ENCODE measurements at regions not wholly inside any gene's neighbourhood (a gene's known extent, or its start where the extent isn't known, plus 50 kb on each side); places are given as distances from the start of the nearest gene placed in this dataset.
"Not testable (repeated sequence)": the region's sequence is repeated elsewhere in the genome, so short reads cannot be mapped to it uniquely, and the experiment has no call there.

DNA sequence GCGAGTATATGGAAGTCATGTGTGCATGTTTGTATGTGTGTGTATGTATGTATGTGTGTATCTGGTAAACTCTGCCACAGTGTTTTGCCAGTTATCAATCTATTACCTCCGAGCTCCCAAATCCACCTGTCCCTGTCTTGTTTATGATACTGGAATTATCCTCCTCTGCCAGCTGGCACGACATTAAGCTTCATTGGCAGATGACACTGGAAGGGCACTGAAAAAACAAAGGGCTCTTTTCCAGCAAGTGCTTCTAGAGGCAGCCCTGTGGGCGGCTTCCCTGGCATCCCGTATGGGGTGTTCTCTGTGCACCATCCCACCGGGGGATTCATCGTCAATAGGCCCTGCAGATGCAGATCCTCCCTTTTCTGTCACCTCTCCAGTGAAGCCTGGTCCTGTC is 221.5 kb downstream of the MSX2 start:
- in situ Hi-C loops (cut with HindIII; ENCODE audit: low pct_unique_long_range_greater_than_20kb, low sequenced_read_pairs): no loop called here
- no peak for DNase-seq (ENCODE audit: low read depth, low spot score)

DNA sequence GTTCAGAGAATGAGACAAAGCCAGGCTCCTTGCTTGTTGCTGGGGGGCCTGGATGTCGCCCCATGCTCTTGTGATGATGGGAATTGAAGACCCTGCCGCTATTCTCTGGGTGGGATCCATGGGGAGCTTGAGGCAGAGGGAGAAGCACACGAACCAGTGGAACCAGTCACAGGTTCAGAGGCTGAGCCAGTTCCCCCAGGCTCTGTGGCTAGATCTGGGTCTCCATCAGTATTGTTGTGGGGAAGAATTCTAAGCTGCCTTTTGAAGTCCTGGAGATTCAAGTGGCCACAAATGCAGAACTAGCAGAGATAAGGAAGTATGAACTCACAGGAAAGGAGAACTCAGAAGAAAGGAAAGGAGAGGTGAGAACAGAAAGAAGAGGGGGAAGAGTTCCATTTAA is 219.4 kb downstream of the MSX2 start:
- no peak for DNase-seq (ENCODE audit: low read depth, low spot score)
- in situ Hi-C loops (cut with HindIII; ENCODE audit: low pct_unique_long_range_greater_than_20kb, low sequenced_read_pairs): no loop called here

GRCh38 chr5:174943002-174943401 is 218.6 kb downstream of the MSX2 start:
- in situ Hi-C loops (cut with HindIII; ENCODE audit: low pct_unique_long_range_greater_than_20kb, low sequenced_read_pairs); DNase-seq (ENCODE audit: low read depth, low spot score): not testable (repeated sequence)

DNA sequence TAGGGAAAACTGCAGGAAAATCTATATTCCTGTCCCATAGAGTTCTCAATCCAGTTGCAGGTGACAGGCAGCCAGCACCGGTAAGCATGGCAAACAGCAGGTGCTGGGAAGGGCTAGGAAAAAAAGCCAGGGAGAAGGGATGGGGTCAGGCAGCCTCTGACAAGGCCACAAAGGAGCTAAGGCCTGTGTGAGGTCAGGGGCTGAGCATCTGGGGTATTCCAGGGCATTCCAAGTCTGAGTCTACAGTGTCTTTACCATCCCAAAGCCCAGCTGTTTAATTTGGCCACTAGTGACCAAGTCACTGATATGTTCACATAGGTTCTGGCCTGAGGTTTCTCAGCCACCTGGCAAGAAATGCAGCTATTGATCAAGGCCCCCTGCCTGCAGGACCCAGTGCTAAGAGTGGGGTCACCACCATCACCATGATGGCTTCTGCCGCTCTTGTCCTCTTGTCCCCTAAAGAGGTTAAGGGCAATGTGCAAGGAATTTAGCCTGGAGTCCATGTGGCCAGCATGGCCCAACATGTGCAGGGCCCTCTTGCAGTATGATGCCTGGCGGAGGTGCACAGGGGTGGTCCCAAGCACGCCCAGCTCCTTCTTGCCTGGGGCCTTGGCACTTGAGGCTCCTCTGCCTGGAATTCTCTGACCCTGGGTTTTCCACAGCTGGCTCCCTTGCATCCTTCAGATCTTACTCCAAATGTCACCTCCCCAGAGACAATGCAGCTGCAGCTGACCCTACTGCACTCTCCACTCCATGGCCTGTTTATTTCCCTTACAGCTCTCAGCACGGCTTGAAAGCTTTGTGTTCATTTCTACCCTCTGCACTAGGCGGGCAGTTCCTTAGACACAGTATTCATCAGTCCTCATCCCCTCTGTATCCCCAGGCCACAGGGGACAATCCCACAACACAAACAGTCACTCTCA is 213.1 kb downstream of the MSX2 start:
- no peak for DNase-seq (ENCODE audit: low read depth, low spot score)
- in situ Hi-C loops (cut with HindIII; ENCODE audit: low pct_unique_long_range_greater_than_20kb, low sequenced_read_pairs): no loop called here

GRCh38 chr5:174935854-174936474 is 211.6 kb downstream of the MSX2 start:
- in situ Hi-C loops (cut with HindIII; ENCODE audit: low pct_unique_long_range_greater_than_20kb, low sequenced_read_pairs): no loop called here
- DNase-seq (ENCODE audit: low read depth, low spot score): peak; percentile 70

DNA sequence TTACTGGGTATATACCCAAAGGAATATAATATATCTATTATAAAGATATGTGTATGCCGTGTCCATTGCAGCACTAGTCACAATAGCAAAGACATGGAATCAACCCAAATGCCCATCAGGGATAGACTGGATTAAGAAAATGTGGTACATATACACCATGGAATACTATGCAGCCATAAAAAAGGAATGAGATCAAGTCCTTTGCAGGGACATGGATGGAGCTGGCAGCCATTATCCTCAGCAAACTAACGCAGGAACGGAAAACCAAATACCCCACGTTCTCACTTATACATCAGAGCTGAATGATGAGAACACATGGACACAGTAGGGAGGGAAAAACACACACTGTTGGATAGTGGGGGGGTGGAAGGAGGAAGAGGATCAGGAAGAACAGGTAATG is 206.7 kb downstream of the MSX2 start:
- in situ Hi-C loops (cut with HindIII; ENCODE audit: low pct_unique_long_range_greater_than_20kb, low sequenced_read_pairs); DNase-seq (ENCODE audit: low read depth, low spot score): not testable (repeated sequence)

DNA sequence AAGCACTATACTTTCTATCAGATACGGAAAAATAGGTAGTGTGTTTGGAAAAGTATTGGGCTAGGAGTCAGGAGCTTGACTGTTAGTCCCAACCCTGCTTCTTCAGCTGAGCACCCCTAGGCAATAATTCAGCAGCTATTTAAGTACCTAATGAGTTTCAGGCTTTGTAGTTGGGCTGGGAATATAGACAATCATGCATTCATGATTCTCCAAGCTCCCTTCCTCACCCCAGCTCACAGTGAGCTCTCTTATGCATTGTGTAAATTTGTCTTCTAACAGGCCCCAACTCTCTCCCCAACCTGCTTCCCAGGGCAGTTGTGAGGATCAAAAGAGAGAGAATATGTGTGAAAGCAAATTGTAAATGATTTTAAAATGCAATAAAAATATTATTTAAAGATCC is 201.2 kb downstream of the MSX2 start:
- in situ Hi-C loops (cut with HindIII; ENCODE audit: low pct_unique_long_range_greater_than_20kb, low sequenced_read_pairs): no loop called here
- DNase-seq (ENCODE audit: low read depth, low spot score): peak; percentile 83

DNA sequence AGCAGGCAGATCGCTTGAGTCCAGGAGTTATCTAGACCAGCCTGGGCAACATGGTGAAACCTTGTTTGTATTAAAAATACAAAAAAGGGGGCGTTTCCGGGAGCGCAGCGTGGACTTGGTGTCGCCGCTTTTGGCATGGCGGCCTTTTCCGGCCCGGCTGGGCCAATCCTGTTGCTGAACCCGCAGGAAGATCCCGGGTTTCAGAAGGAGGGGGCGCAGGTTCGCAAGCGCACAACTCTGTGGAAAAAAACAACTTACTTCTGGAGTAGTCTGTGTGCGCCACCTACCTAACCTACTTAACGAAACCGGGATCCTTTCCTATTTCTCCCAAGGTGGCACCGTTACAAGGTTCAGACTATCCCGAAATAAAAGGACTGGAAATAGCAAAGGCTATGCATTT is 198.6 kb downstream of the MSX2 start:
- in situ Hi-C loops (cut with HindIII; ENCODE audit: low pct_unique_long_range_greater_than_20kb, low sequenced_read_pairs): no loop called here

GRCh38 chr5:174920906-174921550 is 196.6 kb downstream of the MSX2 start:
- DNase-seq (ENCODE audit: low read depth, low spot score): no peak
- in situ Hi-C loops (cut with HindIII; ENCODE audit: low pct_unique_long_range_greater_than_20kb, low sequenced_read_pairs): no loop called here

More for the DNA sequence above, 198.6 kb downstream of the MSX2 start:
- DNase-seq (ENCODE audit: low read depth, low spot score): no peak

- in situ Hi-C loops (cut with HindIII; ENCODE audit: low pct_unique_long_range_greater_than_20kb, low sequenced_read_pairs): no loop called here
- DNase-seq (ENCODE audit: low read depth, low spot score): no peak
Measured at GRCh38 chr5:174919351-174919750, 195.0 kb downstream of the MSX2 start.

GRCh38 chr5:174918655-174919054 is 194.3 kb downstream of the MSX2 start:
- in situ Hi-C loops (cut with HindIII; ENCODE audit: low pct_unique_long_range_greater_than_20kb, low sequenced_read_pairs): no loop called here

GRCh38 chr5:174917976-174918554 is 193.7 kb downstream of the MSX2 start:
- DNase-seq (ENCODE audit: low read depth, low spot score): no peak
- in situ Hi-C loops (cut with HindIII; ENCODE audit: low pct_unique_long_range_greater_than_20kb, low sequenced_read_pairs): no loop called here

More at GRCh38 chr5:174918655-174919054, 194.3 kb downstream of the MSX2 start:
- DNase-seq (ENCODE audit: low read depth, low spot score): no peak

- in situ Hi-C loops (cut with HindIII; ENCODE audit: low pct_unique_long_range_greater_than_20kb, low sequenced_read_pairs); DNase-seq (ENCODE audit: low read depth, low spot score): not testable (repeated sequence)
Measured at GRCh38 chr5:174917435-174917834, 193.1 kb downstream of the MSX2 start.

GRCh38 chr5:174916924-174917323 is 192.5 kb downstream of the MSX2 start:
- in situ Hi-C loops (cut with HindIII; ENCODE audit: low pct_unique_long_range_greater_than_20kb, low sequenced_read_pairs); DNase-seq (ENCODE audit: low read depth, low spot score): not testable (repeated sequence)

DNA sequence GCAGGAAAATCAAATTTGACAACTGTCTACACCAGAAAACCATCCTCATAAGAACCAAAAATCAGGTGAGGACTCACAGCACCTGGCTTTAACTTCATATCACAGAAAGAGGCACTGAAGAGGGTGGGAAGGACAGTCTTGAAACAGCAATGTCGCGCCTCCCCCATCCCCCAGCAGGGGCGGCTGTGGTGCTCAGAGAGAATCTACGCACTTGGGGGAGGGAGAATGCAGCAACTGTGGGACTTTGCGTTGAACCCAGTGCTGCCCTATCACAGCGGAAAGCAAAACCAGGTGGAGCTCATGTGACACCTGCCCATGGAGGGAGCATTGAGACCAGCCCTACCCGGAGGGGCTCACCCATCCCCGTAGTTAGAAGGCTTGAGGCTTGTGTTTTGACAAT is 191.8 kb downstream of the MSX2 start:
- DNase-seq (ENCODE audit: low read depth, low spot score): no peak
- in situ Hi-C loops (cut with HindIII; ENCODE audit: low pct_unique_long_range_greater_than_20kb, low sequenced_read_pairs): no loop called here

- in situ Hi-C loops (cut with HindIII; ENCODE audit: low pct_unique_long_range_greater_than_20kb, low sequenced_read_pairs): no loop called here
- DNase-seq (ENCODE audit: low read depth, low spot score): peak; percentile 16
Measured at GRCh38 chr5:174911118-174911517, 186.7 kb downstream of the MSX2 start.

DNA sequence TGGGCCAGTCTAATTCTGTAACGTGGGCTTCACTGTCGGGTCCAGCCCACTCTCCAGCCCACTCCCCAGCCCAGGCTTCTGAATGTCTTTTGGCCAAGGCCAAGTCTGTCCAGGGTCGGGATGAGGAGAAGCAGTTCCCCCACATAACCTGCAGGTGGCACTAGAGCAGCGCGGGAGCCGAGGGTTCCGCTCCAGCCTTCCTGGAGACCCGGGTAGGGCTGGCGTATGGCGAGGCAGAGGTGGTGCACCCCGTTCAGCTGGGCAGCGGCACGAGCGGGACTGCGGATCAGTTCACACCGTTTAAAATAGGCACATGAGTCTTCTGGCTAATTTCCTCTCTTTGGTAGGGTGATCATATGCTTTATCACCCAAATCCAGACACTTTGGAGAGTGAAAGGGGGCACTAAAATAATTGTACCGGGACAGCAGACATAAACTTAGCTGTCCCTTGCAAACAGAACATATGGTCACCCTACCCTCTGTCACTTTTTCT is 185.9 kb downstream of the MSX2 start:
- in situ Hi-C loops (cut with HindIII; ENCODE audit: low pct_unique_long_range_greater_than_20kb, low sequenced_read_pairs): no loop called here
- peak; percentile 72 for DNase-seq (ENCODE audit: low read depth, low spot score)

DNA sequence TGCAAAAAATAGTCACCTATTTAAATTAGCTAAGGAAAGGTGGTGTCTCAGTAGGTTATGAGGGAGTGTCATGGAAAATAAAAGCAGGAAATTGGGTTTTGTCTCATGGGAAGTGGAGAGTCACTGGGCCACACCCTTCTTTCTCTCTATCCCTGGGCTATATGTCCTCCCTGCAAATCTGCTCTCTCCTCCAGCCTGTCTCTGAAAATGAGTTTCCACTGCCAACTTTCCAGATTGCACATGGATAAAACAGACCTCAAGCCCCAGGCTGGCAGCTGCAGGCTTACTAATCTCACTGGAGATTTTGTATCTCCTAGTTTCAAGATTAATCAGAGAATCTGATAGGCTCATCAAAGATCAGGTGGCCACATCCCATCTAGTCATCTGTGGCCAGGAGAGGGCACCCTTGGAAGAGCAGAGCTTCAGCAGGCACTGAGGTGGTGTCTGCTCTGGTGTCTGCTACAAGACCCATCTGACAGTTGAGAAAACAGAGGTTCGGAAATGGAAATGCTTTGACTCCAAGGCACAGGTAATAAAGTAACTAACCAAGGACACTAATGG is 178.9 kb downstream of the MSX2 start:
- in situ Hi-C loops (cut with HindIII; ENCODE audit: low pct_unique_long_range_greater_than_20kb, low sequenced_read_pairs): no loop called here
- peak; percentile 34 for DNase-seq (ENCODE audit: low read depth, low spot score)

Measured in SK-MEL-5 (cell line).